GM12865 (cell line): ENCODE measurements at regions not wholly inside any gene's neighbourhood (a gene's known extent, or its start where the extent isn't known, plus 50 kb on each side); places are given as distances from the start of the nearest gene placed in this dataset.

ENCODE experiments used
- DNase-seq: peaks from one replicate; pipeline ENCODE4 v3.0.0; 2010; ENCODE audit warnings: low read depth
- H3K4me3 ChIP-seq: 2 replicates; pipeline ENCODE4 v1.5.1; 2011; ENCODE audit warnings: mild to moderate bottlenecking, low read depth, low read length, control low read depth
- CTCF ChIP-seq: IDR thresholded peaks from 2 replicates; pipeline ENCODE4 v1.5.1; 2011; ENCODE audit warnings: low read length, control low read depth, low read depth, inconsistent platforms; ENCODE audit not compliant: insufficient read depth; ENCODE audit errors: missing control alignments

DNA sequence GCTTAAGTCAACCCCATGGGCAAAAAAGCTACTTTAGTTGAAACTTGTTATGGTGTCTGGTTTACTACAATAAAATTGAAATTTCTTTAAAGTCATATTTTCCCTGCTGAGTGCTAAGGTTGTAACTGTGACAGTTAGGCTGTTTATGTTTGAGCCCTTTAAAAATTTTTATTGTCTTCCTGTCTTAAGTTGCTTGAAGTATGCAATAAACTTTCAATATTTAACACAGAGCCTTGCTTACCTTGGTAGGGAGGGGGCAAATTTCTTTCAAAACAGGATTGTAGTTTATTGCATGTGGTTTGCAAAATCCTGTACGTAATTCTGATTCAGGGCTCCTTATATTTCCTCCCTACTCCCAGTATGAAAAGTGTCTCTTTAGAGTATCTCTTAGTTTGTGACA lies 465.5 kb upstream of the ACTBL2 start:
- no peak overlapping the region for H3K4me3 ChIP-seq
- no peak for TF ChIP-seq CTCF
- no peak for DNase-seq

DNA sequence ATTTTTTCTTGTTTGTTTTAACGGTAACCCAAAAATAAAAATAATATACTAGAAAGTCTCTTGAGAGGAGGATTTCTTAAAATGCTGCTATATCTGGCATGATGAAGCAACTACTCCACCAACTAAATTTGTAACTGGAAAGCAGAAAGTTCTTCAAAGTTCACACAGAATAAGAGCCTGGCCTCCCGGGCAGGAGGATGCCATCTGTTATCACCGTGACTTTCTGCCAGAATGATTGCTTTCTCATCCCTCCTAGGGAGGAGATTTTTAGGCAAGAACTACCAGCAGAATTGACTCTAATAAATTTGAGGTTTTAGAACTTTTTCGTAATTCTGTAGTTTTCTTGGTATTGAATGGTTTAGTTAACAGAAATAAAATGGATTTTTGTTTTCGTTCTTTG lies 464.6 kb upstream of the ACTBL2 start:
- no peak overlapping the region for H3K4me3 ChIP-seq
- no peak for TF ChIP-seq CTCF
- no peak for DNase-seq

GRCh38 chr5:57940879-57941278 lies 458.3 kb upstream of the ACTBL2 start:
- TF ChIP-seq CTCF: no peak
- DNase-seq: no peak
- no peak overlapping the region for H3K4me3 ChIP-seq

DNA sequence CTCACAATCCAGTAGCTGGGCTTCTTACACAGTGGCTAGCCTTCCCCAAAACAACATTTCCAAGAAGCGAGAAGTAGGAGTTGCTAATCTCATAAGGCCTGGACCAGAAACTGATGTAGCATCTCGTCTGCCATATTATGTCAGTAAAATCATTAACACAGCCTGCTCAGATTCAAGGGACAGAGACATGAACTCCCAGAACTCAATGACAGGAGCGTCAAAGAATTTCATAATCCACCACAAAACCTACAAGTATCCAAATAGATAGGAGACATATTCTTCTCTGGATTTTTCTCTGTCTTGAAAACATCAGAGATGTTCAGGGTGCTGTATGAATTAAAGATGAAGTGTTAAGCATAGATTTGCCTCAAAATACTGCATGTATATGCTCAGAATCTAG lies 457.6 kb upstream of the ACTBL2 start:
- no peak for DNase-seq
- no peak overlapping the region for H3K4me3 ChIP-seq
- TF ChIP-seq CTCF: no peak

DNA sequence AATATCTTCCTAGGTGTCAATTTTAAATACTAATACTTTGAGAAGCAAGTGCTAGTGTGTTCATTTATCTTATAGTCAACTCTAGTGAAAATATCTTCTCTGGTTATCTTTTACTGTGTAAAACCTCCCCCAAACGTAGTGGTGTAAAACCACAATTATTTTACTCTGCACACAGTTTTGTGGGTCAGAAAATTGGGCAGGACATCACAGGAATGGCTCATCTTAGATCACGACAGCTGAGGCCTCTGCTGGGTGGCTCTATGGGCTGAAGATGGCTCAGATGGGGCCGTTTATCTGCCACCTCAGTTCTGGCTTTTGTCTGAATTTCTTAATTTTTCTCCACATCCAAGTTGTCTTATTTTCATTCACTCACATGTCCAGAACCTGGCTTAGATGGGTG lies 457.2 kb upstream of the ACTBL2 start:
- H3K4me3 ChIP-seq: no peak overlapping the region
- DNase-seq: no peak
- TF ChIP-seq CTCF: no peak

DNA sequence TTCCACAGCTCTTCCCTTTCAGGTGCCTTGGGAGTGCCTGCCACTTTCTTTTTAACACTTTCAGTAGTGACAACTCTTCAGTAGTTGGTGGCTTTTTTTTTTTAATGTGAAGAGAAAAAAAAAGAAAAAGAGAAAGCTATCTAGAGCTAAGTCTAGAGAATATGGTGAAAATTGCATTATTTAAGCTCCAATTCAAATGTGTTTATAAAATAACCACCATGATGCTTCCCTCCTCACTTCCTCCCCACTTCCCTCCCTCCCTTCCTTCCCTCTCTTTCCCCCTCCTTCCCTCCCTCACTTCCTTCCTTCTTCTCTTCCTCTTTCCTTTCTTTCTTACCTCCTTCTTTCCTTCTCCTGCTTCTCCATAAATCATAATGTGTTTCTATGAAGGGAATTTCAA lies 456.7 kb upstream of the ACTBL2 start:
- no peak for TF ChIP-seq CTCF
- no peak overlapping the region for H3K4me3 ChIP-seq
- DNase-seq: no peak

GRCh38 chr5:57938174-57938557 lies 455.6 kb upstream of the ACTBL2 start:
- H3K4me3 ChIP-seq: no peak overlapping the region
- DNase-seq: no peak
- no peak for TF ChIP-seq CTCF
